HepG2 (cell line): ENCODE measurements at regions not wholly inside any gene's neighbourhood (a gene's known extent, or its start where the extent isn't known, plus 50 kb on each side); places are given as distances from the start of the nearest gene placed in this dataset.

ENCODE experiments used
- BRCA1 ChIP-seq: sonication (generic); formaldehyde crosslinking; IDR thresholded peaks from 2 replicates; pipeline ENCODE4 v1.4.0; 2020; ENCODE audit warnings: missing genetic modification reagents
- CTCF ChIP-seq: sonication (generic); formaldehyde crosslinking; IDR thresholded peaks from 2 replicates; pipeline ENCODE4 v1.5.0; 2020; ENCODE audit warnings: mild to moderate bottlenecking, missing genetic modification reagents, moderate library complexity
- PCBP2 ChIP-seq: fragments of 200-400 bp; formaldehyde crosslinking; optimal IDR thresholded peaks from 2 replicates; pipeline ENCODE3; 2018; ENCODE audit warnings: low read length, low read depth; ENCODE audit not compliant: poor library complexity, severe bottlenecking
- SMAD3 ChIP-seq: sonication (generic); formaldehyde crosslinking; IDR thresholded peaks from 2 replicates; pipeline ENCODE4 v1.4.0; 2020; ENCODE audit warnings: missing genetic modification reagents
- TCF7 ChIP-seq: sonication (generic); IDR thresholded peaks from 2 replicates; pipeline ENCODE4 v1.6.1; 2016; ENCODE audit warnings: antibody characterized with exemption, low read depth
- ZNF431 ChIP-seq: sonication (generic); formaldehyde crosslinking; IDR thresholded peaks from 2 replicates; pipeline ENCODE4 v1.9.0; 2022; ENCODE audit warnings: missing genetic modification reagents, low read depth, mild to moderate bottlenecking, borderline replicate concordance
- ZNF574 ChIP-seq: sonication (generic); formaldehyde crosslinking; IDR thresholded peaks from 2 replicates; pipeline ENCODE4 v1.4.0; 2020; ENCODE audit warnings: missing genetic modification reagents

GRCh38 chr13:107242138-107242537, 674.2 kb upstream of the ARGLU1 start:
- TF ChIP-seq ZNF431 (CRISPR knock-in tag) (no peak), ZNF574 (no peak), BRCA1 (CRISPR knock-in tag) (no peak), CTCF (CRISPR knock-in tag) (no peak), TCF7 (no peak), SMAD3 (no peak), PCBP2 (no peak)
